HCT116 (cell line): ENCODE measurements at regions not wholly inside any gene's neighbourhood (a gene's known extent, or its start where the extent isn't known, plus 50 kb on each side); places are given as distances from the start of the nearest gene placed in this dataset.

Source experiments
- ATAC-seq: fragments of 200-7000 bp; cut with Tn5 transposase; 2 replicates; pipeline ENCODE4 v1.9.1; 2020; ENCODE audit warnings: mild to moderate bottlenecking, moderate library complexity
- BruUV-seq: library from RNA; stranded (reverse); fragments of 400-500 nt; replicated peaks from 2 replicates; lab custom pipeline; 2021; lab: Mats Ljungman, UMichigan
- CTCF ChIA-PET: fragments of 300-600 bp; sonication (Branson Sonifier 250); formaldehyde crosslinking; loops from one replicate; lab custom pipeline; 2021; ENCODE audit warnings: antibody characterized with exemption; lab: Charles Lee
- POLR2A ChIA-PET: fragments of 300-600, 350-600 bp; sonication (Branson Sonifier 250); formaldehyde crosslinking; loops from one replicate; lab custom pipeline; 2021; ENCODE audit warnings: antibody characterized with exemption; lab: Charles Lee
- RAD21 ChIA-PET, 2 experiments: fragments of 300-600 bp; sonication (Branson Sonifier 250); formaldehyde crosslinking; loops; one replicate each; lab custom pipeline; 2023; ENCODE audit warnings: low total read pairs in 2 of 2; ENCODE audit not compliant: uncharacterized antibody in 2 of 2, unreplicated experiment in 2 of 2, low non-redundant PET in 1 of 2; lab: Charles Lee
- DNase-seq: peaks from one replicate; pipeline ENCODE4 v3.0.0-alpha.2; 2010; ENCODE audit warnings: low read depth, low spot score
- H2AFZ ChIP-seq: fragments of 200-600 bp; shearing (Covaris generic), sonication (generic); 2 replicates; pipeline ENCODE4 v1.6.1; 2017; ENCODE audit warnings: low read depth, mixed run types, mixed read lengths, antibody characterized with exemption, low read length; ENCODE audit not compliant: poor library complexity, severe bottlenecking
- H3K27ac ChIP-seq: 2 replicates; pipeline ENCODE4 v1.5.1; 2012; ENCODE audit warnings: low read depth, low read length
- H3K27me3 ChIP-seq: fragments of 200-600 bp; sonication (generic); 2 replicates; pipeline ENCODE4 v1.6.1; 2016; ENCODE audit warnings: mixed run types, low read length, mixed read lengths; ENCODE audit not compliant: insufficient read depth
- H3K36me3 ChIP-seq, 2 experiments: fragments of 200-500 bp in 1 of 2; fragments of 200-600 bp in 1 of 2; sonication (Bioruptor generic) in 1 of 2; sonication (generic) in 1 of 2; 2 replicates each; pipeline versions ENCODE4 v1.5.1 to v1.6.1; 2014 to 2016; ENCODE audit warnings: low read length in 2 of 2, inconsistent platforms in 1 of 2, mixed read lengths in 1 of 2, mixed run types in 1 of 2; ENCODE audit not compliant: insufficient read depth in 2 of 2, control insufficient read depth in 1 of 2
- H3K4me1 ChIP-seq, 2 experiments: fragments of 200-600 bp in 1 of 2; sonication (generic) in 1 of 2; 2 replicates each; pipeline versions ENCODE4 v1.5.1 to v1.6.1; 2012 to 2017; ENCODE audit warnings: low read length in 2 of 2, inconsistent platforms in 1 of 2, mild to moderate bottlenecking in 1 of 2, mixed read lengths in 1 of 2, mixed run types in 1 of 2, moderate library complexity in 1 of 2; ENCODE audit not compliant: insufficient read depth in 2 of 2, control insufficient read depth in 1 of 2
- H3K4me2 ChIP-seq: fragments of 200-600 bp; sonication (generic); 2 replicates; pipeline ENCODE4 v1.6.1; 2017; ENCODE audit warnings: mixed run types, low read length, mixed read lengths
- H3K4me3 ChIP-seq, 2 experiments: fragments of 200-600 bp in 1 of 2; sonication (generic) in 1 of 2; replicated peaks in 1 of 2; 2 replicates each; pipeline ENCODE4 v1.5.1; 2011 to 2016; ENCODE audit warnings: low read length in 2 of 2, control low read depth in 1 of 2, low read depth in 1 of 2, mild to moderate bottlenecking in 1 of 2, mixed read lengths in 1 of 2, mixed run types in 1 of 2
- H3K79me2 ChIP-seq: fragments of 200-600 bp; sonication (generic); 2 replicates; pipeline ENCODE4 v1.6.1; 2017; ENCODE audit warnings: mild to moderate bottlenecking, mixed run types, low read length, moderate library complexity, mixed read lengths; ENCODE audit not compliant: insufficient read depth
- H3K9ac ChIP-seq: fragments of 200-600 bp; sonication (generic); 2 replicates; pipeline ENCODE4 v1.6.1; 2016; ENCODE audit warnings: low read length, mixed read lengths
- H3K9me2 ChIP-seq: fragments of 200-600 bp; sonication (generic), shearing (Covaris generic); 2 replicates; pipeline ENCODE4 v1.6.1; 2017; ENCODE audit warnings: mixed run types, mild to moderate bottlenecking, moderate library complexity; ENCODE audit not compliant: insufficient read depth
- H3K9me3 ChIP-seq, 2 experiments: fragments of 200-500 bp in 1 of 2; fragments of 200-600 bp in 1 of 2; sonication (Bioruptor generic) in 1 of 2; sonication (generic) in 1 of 2; 2 replicates each; pipeline ENCODE4 v1.6.1; 2014 to 2017; ENCODE audit warnings: low read length in 2 of 2, mixed read lengths in 2 of 2, inconsistent platforms in 1 of 2, low read depth in 1 of 2, mild to moderate bottlenecking in 1 of 2, mixed run types in 1 of 2, moderate library complexity in 1 of 2; ENCODE audit not compliant: control insufficient read depth in 1 of 2, insufficient read depth in 1 of 2
- H4K20me1 ChIP-seq: fragments of 200-600 bp; sonication (generic), shearing (Covaris generic); 2 replicates; pipeline ENCODE4 v1.6.1; 2017; ENCODE audit warnings: mixed run types, mild to moderate bottlenecking, moderate library complexity; ENCODE audit not compliant: insufficient read depth
- CBX3 ChIP-seq: IDR thresholded peaks from 2 replicates; pipeline ENCODE4 v1.6.1; 2012; ENCODE audit warnings: low read depth
- EGR1 ChIP-seq: IDR thresholded peaks from 2 replicates; pipeline ENCODE4 v1.6.1; 2012; ENCODE audit warnings: low read depth
- EZH2 ChIP-seq: fragments of 200-600 bp; sonication (generic); IDR thresholded peaks from 2 replicates; pipeline ENCODE4 v1.6.1; 2017; ENCODE audit warnings: antibody characterized with exemption, mixed run types
- EZH2phosphoT487 ChIP-seq: fragments of 200-600 bp; IDR thresholded peaks from 2 replicates; pipeline ENCODE4 v1.6.1; 2018; ENCODE audit warnings: antibody characterized with exemption, borderline replicate concordance
- FOSL1 ChIP-seq: IDR thresholded peaks from 2 replicates; pipeline ENCODE4 v1.6.1; 2012; ENCODE audit warnings: low read depth
- JUND ChIP-seq: IDR thresholded peaks from 2 replicates; pipeline ENCODE4 v1.6.1; 2012
- POLR2A ChIP-seq: IDR thresholded peaks from 2 replicates; pipeline ENCODE4 v1.7.0; 2011; ENCODE audit warnings: borderline replicate concordance; ENCODE audit not compliant: insufficient read depth, insufficient read length; ENCODE audit errors: extremely low read depth
- POLR2AphosphoS5 ChIP-seq: IDR thresholded peaks from 2 replicates; pipeline ENCODE4 v1.6.1; 2011; ENCODE audit warnings: mild to moderate bottlenecking, low read depth, low read length, moderate library complexity
- SIN3A ChIP-seq: IDR thresholded peaks from 2 replicates; pipeline ENCODE4 v1.6.1; 2012; ENCODE audit warnings: low read depth
- SP1 ChIP-seq: IDR thresholded peaks from 2 replicates; pipeline ENCODE4 v1.6.1; 2012; ENCODE audit warnings: low read depth
- SRF ChIP-seq: IDR thresholded peaks from 2 replicates; pipeline ENCODE4 v1.6.1; 2012; ENCODE audit warnings: low read depth
- YY1 ChIP-seq: IDR thresholded peaks from 2 replicates; pipeline ENCODE4 v1.6.1; 2011; ENCODE audit warnings: low read length, low read depth, moderate library complexity, mild to moderate bottlenecking; ENCODE audit not compliant: insufficient replicate concordance; ENCODE audit errors: extremely low read depth
- ZNF274 ChIP-seq: fragments of 200-500 bp; sonication (Bioruptor generic); IDR thresholded peaks from 2 replicates; pipeline ENCODE4 v1.6.1; 2014; ENCODE audit warnings: mild to moderate bottlenecking, low read depth, low read length, inconsistent platforms
- intact Hi-C: fragments of 100-400 bp; cut with micrococcal nuclease; formaldehyde crosslinking; loops from 2 replicates; pipeline ENCODE4 v1.10.0; 2022
- TF ChIP-seq, protein P1 (sequence below), 3 experiments: fragments of 200-600 bp in 1 of 3; sonication (generic) in 1 of 3; IDR thresholded peaks in 2 of 3; conservative IDR thresholded peaks in 1 of 3; 2 replicates each; pipeline ENCODE4 v1.5.1; 2012 to 2017; ENCODE audit warnings: low read depth in 2 of 3, low read length in 2 of 3, antibody characterized with exemption in 1 of 3, borderline replicate concordance in 1 of 3, control low read depth in 1 of 3, mild to moderate bottlenecking in 1 of 3, mixed read lengths in 1 of 3, mixed run types in 1 of 3, moderate library complexity in 1 of 3; ENCODE audit not compliant: insufficient read depth in 1 of 3
- TF ChIP-seq, protein P2 (sequence below): IDR thresholded peaks from 2 replicates; pipeline ENCODE4 v1.6.1; 2011; ENCODE audit warnings: mild to moderate bottlenecking, low read length, moderate library complexity; ENCODE audit not compliant: insufficient replicate concordance; ENCODE audit errors: extremely low read depth
- TF ChIP-seq, protein P3 (sequence below): IDR thresholded peaks from 2 replicates; pipeline ENCODE4 v1.6.1; 2012; ENCODE audit warnings: low read depth

DNA sequence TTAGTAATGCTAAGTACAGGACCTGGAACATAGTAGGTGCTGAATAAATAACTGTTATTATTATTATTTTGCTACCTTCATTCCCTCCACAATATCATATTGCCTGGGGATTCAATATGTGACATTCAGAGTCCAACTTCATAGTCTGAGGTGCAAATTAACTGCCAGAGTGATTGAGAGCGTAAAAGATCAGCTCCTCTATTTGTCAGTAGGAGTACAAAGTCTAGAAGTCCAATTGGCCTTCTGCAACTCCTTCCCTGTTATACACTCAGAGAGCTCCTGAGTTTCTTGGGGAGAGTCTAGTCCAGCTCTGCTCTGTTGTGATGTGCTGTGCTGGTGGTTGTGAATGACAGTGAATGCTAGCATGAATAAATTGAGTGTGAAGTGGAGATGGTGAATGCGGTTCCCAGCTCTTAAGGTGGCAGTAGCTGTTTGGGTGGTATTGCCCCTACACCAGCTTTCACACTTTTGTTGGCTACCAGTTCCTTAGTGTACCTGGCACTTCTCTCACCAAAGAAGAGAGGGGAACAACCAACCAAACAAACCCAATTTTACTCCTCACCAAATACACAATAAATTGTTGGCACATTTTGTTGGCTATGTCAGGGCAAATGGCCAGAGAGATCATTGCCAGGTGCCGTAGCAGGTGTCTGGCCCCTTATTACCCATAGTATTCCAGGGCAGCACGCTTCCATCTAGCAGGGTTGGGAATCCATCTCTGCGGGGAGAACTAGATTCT, 270.1 kb upstream of the TBL1XR1 start (continued):
- TF ChIP-seq CBX3 (no peak), POLR2AphosphoS5 (no peak), EGR1 (no peak)
- TF ChIP-seq, all 23 proteins: peak for 0

DNA sequence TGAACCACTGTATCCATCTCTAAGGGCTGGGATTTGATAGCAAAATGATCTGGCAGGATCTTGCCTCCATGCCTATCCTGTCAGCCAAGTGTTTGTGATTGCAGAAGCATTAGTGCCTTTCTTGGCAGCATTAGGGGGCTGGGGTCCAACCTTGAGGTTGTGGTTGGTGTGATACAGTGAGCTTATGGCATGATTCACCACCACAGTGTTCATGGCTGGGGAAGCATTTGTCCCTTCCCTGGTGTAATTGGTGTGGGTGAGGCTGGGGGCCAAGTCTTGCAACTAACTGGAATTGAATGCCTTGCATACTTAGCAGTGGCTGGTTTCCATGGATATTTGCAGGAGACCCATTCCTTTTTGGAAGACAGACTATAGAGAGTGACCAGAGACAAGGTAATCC, 271.0 kb upstream of the TBL1XR1 start:
- no peak for ATAC-seq
- Histone ChIP-seq H3K79me2 (no peaks in the 10 kb centered on the region), H2AFZ (no peak overlapping the region), H3K36me3 (no peaks in the 10 kb centered on the region), H3K4me3 (no peak overlapping the region), H3K4me2 (no peak overlapping the region), H4K20me1 (no peaks in the 10 kb centered on the region), H3K27me3 (no peaks in the 10 kb centered on the region), H3K9ac (no peak overlapping the region), H3K27ac (no peak overlapping the region), H3K9me3 (no peaks in the 10 kb centered on the region), H3K9me2 (no peaks in the 10 kb centered on the region), H3K4me1 (no peaks in the 10 kb centered on the region; a peak in 1 of 4 replicates)
- ChIA-PET CTCF (no interaction called here), RAD21 (no interaction called here), POLR2A (no interaction called here)
- DNase-seq = no peak
- no TSS peak for BruUV-seq
- no peak for TF ChIP-seq JUND
- no peak for TF ChIP-seq YY1
- TF ChIP-seq ZNF274 = no peak
- TF ChIP-seq SRF = no peak
- no peak for TF ChIP-seq SIN3A
- TF ChIP-seq, protein P1, sequence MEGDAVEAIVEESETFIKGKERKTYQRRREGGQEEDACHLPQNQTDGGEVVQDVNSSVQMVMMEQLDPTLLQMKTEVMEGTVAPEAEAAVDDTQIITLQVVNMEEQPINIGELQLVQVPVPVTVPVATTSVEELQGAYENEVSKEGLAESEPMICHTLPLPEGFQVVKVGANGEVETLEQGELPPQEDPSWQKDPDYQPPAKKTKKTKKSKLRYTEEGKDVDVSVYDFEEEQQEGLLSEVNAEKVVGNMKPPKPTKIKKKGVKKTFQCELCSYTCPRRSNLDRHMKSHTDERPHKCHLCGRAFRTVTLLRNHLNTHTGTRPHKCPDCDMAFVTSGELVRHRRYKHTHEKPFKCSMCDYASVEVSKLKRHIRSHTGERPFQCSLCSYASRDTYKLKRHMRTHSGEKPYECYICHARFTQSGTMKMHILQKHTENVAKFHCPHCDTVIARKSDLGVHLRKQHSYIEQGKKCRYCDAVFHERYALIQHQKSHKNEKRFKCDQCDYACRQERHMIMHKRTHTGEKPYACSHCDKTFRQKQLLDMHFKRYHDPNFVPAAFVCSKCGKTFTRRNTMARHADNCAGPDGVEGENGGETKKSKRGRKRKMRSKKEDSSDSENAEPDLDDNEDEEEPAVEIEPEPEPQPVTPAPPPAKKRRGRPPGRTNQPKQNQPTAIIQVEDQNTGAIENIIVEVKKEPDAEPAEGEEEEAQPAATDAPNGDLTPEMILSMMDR (IDR thresholded peaks at IDR 0.05 in 2 of 3, conservative IDR thresholded peaks at IDR 0.05 in 1 of 3; ENCODE audit: borderline replicate concordance in 1 of 3, insufficient read depth in 1 of 3, low read depth in 2 of 3, low read length in 2 of 3) = no peak
- TF ChIP-seq POLR2A = no peak
- TF ChIP-seq POLR2AphosphoS5 = no peak
- no peak for TF ChIP-seq CBX3
- TF ChIP-seq, protein P2, sequence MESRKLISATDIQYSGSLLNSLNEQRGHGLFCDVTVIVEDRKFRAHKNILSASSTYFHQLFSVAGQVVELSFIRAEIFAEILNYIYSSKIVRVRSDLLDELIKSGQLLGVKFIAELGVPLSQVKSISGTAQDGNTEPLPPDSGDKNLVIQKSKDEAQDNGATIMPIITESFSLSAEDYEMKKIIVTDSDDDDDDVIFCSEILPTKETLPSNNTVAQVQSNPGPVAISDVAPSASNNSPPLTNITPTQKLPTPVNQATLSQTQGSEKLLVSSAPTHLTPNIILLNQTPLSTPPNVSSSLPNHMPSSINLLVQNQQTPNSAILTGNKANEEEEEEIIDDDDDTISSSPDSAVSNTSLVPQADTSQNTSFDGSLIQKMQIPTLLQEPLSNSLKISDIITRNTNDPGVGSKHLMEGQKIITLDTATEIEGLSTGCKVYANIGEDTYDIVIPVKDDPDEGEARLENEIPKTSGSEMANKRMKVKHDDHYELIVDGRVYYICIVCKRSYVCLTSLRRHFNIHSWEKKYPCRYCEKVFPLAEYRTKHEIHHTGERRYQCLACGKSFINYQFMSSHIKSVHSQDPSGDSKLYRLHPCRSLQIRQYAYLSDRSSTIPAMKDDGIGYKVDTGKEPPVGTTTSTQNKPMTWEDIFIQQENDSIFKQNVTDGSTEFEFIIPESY = no peak
- TF ChIP-seq EZH2phosphoT487 = no peak
- TF ChIP-seq FOSL1 = no peak
- TF ChIP-seq EZH2 = no peak
- TF ChIP-seq, protein P3, sequence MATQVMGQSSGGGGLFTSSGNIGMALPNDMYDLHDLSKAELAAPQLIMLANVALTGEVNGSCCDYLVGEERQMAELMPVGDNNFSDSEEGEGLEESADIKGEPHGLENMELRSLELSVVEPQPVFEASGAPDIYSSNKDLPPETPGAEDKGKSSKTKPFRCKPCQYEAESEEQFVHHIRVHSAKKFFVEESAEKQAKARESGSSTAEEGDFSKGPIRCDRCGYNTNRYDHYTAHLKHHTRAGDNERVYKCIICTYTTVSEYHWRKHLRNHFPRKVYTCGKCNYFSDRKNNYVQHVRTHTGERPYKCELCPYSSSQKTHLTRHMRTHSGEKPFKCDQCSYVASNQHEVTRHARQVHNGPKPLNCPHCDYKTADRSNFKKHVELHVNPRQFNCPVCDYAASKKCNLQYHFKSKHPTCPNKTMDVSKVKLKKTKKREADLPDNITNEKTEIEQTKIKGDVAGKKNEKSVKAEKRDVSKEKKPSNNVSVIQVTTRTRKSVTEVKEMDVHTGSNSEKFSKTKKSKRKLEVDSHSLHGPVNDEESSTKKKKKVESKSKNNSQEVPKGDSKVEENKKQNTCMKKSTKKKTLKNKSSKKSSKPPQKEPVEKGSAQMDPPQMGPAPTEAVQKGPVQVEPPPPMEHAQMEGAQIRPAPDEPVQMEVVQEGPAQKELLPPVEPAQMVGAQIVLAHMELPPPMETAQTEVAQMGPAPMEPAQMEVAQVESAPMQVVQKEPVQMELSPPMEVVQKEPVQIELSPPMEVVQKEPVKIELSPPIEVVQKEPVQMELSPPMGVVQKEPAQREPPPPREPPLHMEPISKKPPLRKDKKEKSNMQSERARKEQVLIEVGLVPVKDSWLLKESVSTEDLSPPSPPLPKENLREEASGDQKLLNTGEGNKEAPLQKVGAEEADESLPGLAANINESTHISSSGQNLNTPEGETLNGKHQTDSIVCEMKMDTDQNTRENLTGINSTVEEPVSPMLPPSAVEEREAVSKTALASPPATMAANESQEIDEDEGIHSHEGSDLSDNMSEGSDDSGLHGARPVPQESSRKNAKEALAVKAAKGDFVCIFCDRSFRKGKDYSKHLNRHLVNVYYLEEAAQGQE = no peak
- TF ChIP-seq SP1 = no peak
- intact Hi-C loops = no loop called here
